GM18951 (cell line): ENCODE measurements at regions not wholly inside any gene's neighbourhood (a gene's known extent, or its start where the extent isn't known, plus 50 kb on each side); places are given as distances from the start of the nearest gene placed in this dataset.
"Not testable (repeated sequence)": the region's sequence is repeated elsewhere in the genome, so short reads cannot be mapped to it uniquely, and the experiment has no call there.

Source experiments
- POLR2A ChIP-seq: IDR thresholded peaks from 4 replicates; pipeline ENCODE4 v1.6.1; 2011; ENCODE audit warnings: mild to moderate bottlenecking; ENCODE audit not compliant: insufficient read length, insufficient read depth; ENCODE audit errors: extremely low read depth
- in situ Hi-C: fragments of 300-500 bp; cut with MboI; formaldehyde crosslinking; loops from one replicate; pipeline ENCODE4 v1.12.0; 2022; ENCODE audit warnings: low sequenced_read_pairs, mixed read lengths, inconsistent platforms; ENCODE audit not compliant: unreplicated experiment

DNA sequence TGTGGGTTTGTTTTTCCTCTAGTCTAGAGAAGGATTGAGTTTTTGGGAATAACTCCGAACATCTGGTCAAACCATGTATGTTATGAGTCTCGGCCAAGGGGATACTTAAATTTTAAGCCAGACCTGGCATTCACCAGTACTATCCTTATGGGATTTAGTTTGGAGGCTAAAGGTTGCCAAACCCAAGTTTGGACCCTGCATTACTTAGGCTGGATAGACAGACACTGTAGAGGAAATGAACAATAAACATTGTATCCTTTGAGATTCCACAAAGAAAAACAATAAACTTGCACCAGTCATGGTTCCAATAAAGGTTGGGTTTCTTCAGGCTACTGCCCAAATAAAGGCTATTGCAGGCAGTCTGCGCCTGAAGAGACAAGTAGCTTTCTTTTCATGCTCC, 296.7 kb upstream of the MEF2C start:
- in situ Hi-C loops: no loop called here
- no peak for TF ChIP-seq POLR2A

DNA sequence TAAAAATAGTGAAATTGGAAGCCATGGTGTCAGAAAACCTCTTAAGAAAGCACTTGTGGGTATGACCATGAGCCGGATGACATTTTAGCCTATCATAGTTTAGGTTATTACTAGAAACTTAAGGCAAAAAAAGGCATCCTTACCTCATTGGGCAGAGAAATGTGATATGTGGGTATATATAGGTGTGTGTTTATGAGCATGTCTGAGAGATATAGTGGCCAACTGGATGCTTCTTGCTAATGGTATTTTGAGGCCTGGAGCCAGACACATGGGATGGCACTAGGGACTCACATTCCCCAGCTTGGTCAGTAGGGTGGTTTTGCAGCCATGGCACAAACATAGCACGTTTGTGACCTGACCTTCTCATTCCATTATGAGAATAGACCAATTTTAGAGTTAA, 295.6 kb upstream of the MEF2C start:
- in situ Hi-C loops: no loop called here
- no peak for TF ChIP-seq POLR2A

DNA sequence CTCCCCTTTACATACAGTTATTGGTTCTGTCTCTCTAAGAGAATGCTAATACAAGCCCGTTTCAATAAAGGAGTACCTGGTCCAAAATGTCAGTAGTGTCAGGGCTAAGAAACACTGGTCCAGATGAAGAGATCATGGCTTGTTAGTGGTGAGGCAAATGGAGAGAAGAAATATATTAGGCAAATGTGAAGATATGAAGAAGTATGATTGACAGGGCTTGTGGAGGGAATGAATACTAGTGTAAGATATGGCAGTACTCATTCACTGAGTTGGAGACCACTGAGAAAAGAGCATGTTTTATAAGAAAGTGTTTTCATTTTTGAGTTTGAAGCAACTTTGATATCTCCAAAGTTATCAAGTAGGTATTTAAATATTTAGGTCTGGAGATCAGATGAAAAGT, 290.5 kb upstream of the MEF2C start:
- in situ Hi-C loops: no loop called here
- no peak for TF ChIP-seq POLR2A

DNA sequence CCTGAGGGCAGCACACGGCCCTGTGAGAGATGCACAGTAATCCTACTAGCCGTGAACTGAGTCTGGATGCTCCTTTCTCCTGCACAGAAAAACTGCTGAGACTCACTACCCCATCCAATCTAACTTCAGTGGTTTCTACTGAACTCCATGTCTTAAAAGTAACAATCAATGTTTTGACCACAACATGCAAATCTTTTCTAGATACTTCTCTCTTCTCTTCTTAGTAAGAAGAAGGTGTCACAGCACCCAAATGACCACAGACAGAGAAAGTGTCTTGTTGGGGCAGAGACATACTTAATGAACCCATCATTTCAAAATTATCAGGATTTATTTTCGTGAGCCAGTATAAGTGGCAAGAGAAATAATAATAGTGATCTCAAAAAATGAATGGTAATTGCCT, 285.8 kb upstream of the MEF2C start:
- no peak for TF ChIP-seq POLR2A
- in situ Hi-C loops: no loop called here

DNA sequence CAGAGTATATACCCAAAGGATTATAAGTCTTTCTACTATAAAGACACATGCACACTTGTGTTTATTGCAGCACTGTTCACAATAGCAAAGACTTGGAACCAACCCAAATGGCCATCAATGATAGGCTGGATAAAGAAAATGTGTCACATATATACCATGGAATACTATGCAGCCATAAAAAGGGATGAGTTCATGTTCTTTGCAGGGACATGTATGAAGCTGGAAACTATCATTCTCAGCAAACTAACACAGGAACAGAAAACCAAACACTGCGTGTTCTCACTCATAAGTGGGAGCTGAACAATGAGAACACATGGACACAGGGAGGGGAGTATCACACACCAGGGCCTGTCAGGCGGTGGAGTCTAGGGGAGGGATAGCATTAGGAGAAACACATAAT, 281.7 kb upstream of the MEF2C start:
- in situ Hi-C loops: not testable (repeated sequence)

DNA sequence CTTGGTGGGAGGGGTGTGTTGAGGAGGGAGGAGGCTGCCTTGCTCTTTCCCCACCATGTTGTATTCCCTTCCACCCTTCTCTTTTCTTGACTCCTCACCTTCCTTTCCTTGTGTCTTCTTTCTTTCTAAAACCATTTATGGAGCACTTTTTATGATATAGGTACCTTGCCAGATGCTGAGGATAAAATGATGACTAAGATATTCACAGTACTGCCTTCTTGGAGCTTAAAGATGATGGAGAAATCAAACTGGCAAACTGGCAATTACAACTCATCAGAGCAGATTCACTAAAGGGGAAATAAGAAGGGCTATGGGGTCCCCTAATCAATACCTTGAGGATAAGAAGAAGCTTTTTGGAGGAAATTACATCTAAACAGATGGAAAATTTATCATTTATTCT, 273.2 kb upstream of the MEF2C start:
- in situ Hi-C loops: no loop called here
- no peak for TF ChIP-seq POLR2A

DNA sequence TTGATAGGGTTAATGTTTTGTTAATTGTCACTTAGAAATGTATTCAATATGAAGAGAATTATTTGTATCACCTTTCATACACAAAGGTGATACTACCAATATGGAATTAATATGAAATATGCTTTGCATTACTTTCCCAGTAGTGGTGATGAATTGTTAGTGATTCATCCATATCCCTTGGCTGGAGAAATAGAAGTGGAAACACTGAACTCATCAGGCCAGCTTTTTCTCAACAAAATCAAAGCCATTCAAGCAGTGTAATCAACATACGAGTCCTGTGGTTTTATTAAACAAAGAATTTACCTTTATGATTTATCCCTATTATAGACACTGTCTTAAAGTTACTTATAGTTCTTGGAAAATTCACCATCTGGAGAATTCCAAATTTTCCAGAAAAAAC, 264.0 kb upstream of the MEF2C start:
- in situ Hi-C loops: no loop called here
- TF ChIP-seq POLR2A: no peak

DNA sequence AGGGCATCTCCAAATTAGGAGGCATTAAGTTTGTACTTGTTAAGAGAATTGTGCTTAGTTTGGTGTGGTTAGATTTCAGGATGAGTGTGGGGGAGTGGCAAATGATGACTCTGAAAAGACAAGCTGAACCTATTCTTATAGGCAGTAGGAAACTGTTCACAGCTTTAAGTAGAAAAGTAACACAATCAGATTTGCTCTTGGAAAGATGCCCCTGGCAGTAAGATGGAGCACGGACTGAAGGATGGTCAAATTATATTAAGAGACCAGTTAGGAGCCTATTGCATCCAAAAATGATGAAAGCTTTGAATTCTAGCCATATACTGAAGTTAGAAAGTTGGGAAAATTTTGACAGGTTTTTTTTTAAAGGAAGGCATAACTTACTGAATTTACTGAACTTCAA, 254.2 kb upstream of the MEF2C start:
- no peak for TF ChIP-seq POLR2A

DNA sequence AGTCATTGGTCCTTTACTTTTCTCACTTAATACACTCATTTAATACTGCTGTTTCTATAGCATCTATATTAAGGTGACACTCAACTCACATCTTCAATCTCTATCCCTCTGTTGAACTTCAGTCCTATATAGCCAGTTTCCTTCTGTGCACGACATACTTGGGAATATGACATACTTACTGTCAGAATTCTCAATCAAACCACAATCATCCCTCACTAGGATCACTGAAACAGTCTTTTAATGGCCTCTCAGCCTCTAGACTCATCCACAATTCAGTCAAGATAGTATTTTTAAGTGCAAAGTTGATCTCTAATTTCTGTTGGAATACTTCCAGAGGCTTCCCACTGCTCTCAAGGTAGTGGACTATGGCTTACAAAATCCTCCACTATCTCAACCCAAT, 251.0 kb upstream of the MEF2C start:
- in situ Hi-C loops: no loop called here
- TF ChIP-seq POLR2A: no peak

More for the DNA sequence above, 254.2 kb upstream of the MEF2C start:
- in situ Hi-C loops: no loop called here

DNA sequence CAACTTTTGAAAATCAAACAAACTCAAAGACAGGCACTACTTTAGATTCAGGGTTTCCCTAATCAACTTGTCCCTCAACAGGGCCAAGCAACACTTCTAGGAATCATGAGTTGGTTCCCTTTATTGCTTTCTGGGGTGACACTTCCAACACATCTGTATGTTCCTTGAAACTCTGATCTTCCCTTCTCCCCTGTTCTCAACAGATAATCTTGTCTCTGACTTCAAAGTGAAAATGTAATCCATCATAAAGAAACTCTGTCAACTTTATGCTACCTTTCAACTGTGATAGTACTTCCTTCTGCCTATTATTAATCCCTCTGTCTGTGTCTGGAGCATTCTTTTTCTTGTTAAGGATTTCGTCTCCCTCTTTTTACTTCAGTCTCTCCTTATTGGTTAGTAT, 250.1 kb upstream of the MEF2C start:
- in situ Hi-C loops: no loop called here
- no peak for TF ChIP-seq POLR2A

DNA sequence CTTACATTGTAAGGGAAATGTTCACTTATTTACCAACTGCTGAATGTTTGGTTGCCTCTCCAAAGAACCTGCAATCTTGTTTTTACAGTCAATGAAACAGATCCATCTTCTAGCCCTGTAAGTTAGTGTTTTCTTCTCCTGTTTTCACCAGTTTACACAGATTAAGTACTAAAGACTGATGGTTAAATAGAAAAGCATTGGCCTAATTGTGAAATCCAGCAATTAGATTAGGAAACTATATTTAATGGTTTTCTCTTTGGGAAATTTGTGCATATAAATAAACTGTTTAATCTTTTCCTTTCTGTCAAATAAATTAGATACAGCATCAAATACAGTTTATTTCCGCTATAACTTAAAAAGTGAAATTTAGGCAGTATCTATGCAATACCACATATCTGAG, 247.9 kb upstream of the MEF2C start:
- in situ Hi-C loops: no loop called here
- no peak for TF ChIP-seq POLR2A

DNA sequence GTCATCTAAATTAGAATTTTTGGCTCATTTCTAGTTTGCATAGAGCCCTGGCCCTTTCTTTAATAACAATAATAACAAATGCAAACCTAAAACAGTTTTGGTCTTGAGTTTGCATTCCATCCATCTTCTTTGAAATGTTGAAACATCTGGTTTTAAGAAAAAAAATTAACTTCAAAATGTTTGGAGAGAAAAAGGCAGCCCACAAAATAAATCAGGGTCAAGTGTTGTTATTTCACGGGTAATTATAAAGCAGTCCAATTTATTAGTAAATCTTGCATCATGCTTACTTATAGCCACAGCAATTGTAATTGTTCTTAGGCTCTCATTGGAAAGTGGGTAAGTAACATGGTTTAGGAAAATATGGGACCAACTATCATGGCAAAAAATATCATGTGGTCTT, 247.0 kb upstream of the MEF2C start:
- no peak for TF ChIP-seq POLR2A
- in situ Hi-C loops: no loop called here

DNA sequence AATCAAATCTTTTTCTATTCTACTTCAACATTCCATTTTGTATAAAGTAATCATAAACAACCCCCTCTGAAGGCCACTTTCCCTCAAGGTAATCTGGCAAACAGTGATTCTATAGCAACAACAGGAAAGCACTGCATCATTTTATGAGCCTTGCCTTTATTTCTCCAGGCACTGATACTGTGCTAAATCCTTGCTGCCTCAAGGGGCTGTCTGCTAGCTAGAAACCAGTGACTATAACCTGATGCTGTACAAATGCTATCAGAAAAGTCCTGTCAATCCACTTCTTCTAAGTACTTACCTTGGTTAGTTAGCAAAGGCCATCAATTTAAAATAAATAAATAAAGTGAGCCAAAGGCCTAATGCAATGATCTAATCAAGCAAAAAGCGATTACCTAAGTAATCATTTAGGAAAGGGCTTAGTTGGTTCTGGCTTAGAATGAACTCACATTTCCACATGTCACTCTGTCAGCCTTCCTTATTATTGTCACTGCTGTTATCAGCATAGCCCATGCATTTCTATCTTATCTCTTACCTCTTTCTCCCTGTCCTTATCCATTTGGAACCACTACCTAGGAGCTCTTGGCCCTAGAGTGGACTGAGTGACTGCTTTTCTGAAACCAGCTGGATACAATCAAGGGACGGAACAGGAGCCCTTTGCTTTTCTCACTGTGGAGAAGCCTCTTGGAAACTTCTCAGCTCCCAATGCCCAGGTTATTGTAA, 246.1 kb upstream of the MEF2C start:
- no peak for TF ChIP-seq POLR2A
- in situ Hi-C loops: no loop called here

DNA sequence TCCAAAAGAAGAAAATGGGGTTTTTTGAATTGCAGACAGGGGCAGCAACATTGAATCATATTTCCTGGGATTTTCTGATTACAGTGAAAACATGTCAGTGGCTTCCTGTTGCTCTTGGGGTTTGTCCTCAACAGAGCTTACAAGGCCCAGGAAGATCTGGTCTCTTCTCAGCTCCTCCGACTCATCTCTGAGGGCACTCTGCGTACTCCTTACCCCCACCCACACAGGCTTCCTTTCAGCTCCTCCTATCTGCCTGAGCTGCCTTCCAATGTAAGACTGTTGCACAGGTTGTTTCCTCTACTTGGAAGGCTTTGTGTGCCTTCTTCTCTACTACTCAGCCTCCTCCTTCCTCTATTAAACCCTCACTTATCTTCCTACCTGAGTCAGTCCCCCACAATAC, 245.1 kb upstream of the MEF2C start:
- TF ChIP-seq POLR2A: no peak
- in situ Hi-C loops: no loop called here

DNA sequence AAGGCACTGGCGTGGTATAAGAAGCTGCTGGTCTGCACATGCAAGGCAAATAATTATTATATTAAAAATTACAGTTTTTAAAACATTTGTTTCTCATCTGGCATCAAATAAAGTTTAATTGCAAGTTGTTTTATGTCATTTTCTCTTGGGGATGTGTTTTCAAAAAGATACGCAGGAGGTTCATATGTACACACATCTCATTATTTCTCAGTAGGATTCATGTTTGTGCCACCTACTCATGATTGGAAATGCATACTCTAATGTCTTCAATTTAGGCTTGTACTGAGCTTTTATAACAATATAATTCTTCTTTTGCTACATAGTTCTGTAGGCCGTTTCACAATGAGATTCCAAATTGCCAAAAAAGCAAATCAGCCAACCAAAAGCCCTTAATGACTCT, 244.2 kb upstream of the MEF2C start:
- in situ Hi-C loops: no loop called here
- TF ChIP-seq POLR2A: no peak
